ENCODE measurements at regions not wholly inside any gene's neighbourhood (a gene's known extent, or its start where the extent isn't known, plus 50 kb on each side); places are given as distances from the start of the nearest gene placed in this dataset.

GRCh38 chrX:69065451-69065850 is 99.8 kb downstream of the PJA1 start:
- Histone ChIP-seq H3K27me3 (ENCODE audit: insufficient read depth in 3 of 3, low read length in 2 of 3) (peaks cover 0 to 20% (median 0%) of the 10 kb centered on the region in 3 donors), H3K4me3 (no peak overlapping the region), H3K4me1 (no peaks in the 10 kb centered on the region), H3K9me3 (peaks cover 7% of the 10 kb centered on the region), H3K27ac (no peak overlapping the region), H3K36me3 (ENCODE audit: insufficient read depth in 1 of 2, low read depth in 1 of 2) (no peaks in the 10 kb centered on the region)
- no peak for TF ChIP-seq CTCF (IDR thresholded peaks at IDR 0.05)
- intact Hi-C loops (cut with DNase I) = no loop called here
- WGBS, 3 donors = 73 to 93% (median 75%) methylated on average over 1 of the region's 1 CpG
- ATAC-seq = no peak
- no peak for DNase-seq

GRCh38 chrX:69063486-69063885 is 101.8 kb downstream of the PJA1 start:
- 83 to 93% (median 88%) methylated on average over 4 of the region's 4 CpGs for WGBS, 3 donors
- intact Hi-C loops (cut with DNase I) = loop anchor here in 1 of 2 donors (1.0 kb wide), 1 partner anchor 236 kb away; no protein-coding TSS in a partner anchor
- Histone ChIP-seq H3K27me3 (ENCODE audit: insufficient read depth in 3 of 3, low read length in 2 of 3) (peaks cover 0 to 19% (median 0%) of the 10 kb centered on the region in 3 donors), H3K9me3 (peaks cover 7% of the 10 kb centered on the region), H3K36me3 (ENCODE audit: insufficient read depth in 1 of 2, low read depth in 1 of 2) (no peaks in the 10 kb centered on the region), H3K4me1 (no peaks in the 10 kb centered on the region), H3K4me3 (no peak overlapping the region), H3K27ac (no peak overlapping the region)
- DNase-seq (no peak), ATAC-seq (no peak)
- no peak for TF ChIP-seq CTCF (IDR thresholded peaks at IDR 0.05)

GRCh38 chrX:69062493-69062892 is 102.8 kb downstream of the PJA1 start:
- TF ChIP-seq CTCF (IDR thresholded peaks at IDR 0.05) = no peak
- intact Hi-C loops (cut with DNase I) = no loop called here
- Histone ChIP-seq H3K27ac (no peak overlapping the region), H3K9me3 (peaks cover 7% of the 10 kb centered on the region), H3K4me1 (no peaks in the 10 kb centered on the region), H3K36me3 (ENCODE audit: insufficient read depth in 1 of 2, low read depth in 1 of 2) (no peaks in the 10 kb centered on the region), H3K27me3 (ENCODE audit: insufficient read depth in 3 of 3, low read length in 2 of 3) (peaks cover 0 to 16% (median 0%) of the 10 kb centered on the region in 3 donors), H3K4me3 (no peak overlapping the region)
- no peak for DNase-seq
- WGBS, 3 donors = 53 to 100% (median 91%) methylated on average over 4 of the region's 4 CpGs
- ATAC-seq = no peak

- H3K4me3 ChIP-seq = no peak overlapping the region
- peaks cover 7% of the 10 kb centered on the region for H3K9me3 ChIP-seq
- no peaks in the 10 kb centered on the region for H3K4me1 ChIP-seq
- WGBS, 3 donors = 36 to 51% (median 43%) methylated on average over 5 to 6 of the region's 6 CpGs
- TF ChIP-seq CTCF (IDR thresholded peaks at IDR 0.05) = peak; percentile 29
- H3K27ac ChIP-seq = no peak overlapping the region
- peak; percentile 40 to 80 (median 74) for ATAC-seq
- H3K27me3 ChIP-seq (ENCODE audit: insufficient read depth in 3 of 3, low read length in 2 of 3) = peaks cover 0 to 16% (median 0%) of the 10 kb centered on the region in 3 donors
- H3K36me3 ChIP-seq (ENCODE audit: insufficient read depth in 1 of 2, low read depth in 1 of 2) = no peaks in the 10 kb centered on the region
- intact Hi-C loops (cut with DNase I) = loop anchor here in 1 of 2 donors (1.0 kb wide), 1 partner anchor 233 kb away; no protein-coding TSS in a partner anchor
- DNase-seq = no peak
Observed at GRCh38 chrX:69060631-69061408, 104.4 kb downstream of the PJA1 start.

All from psoas muscle (tissue), 7 donors.